GM10248 (cell line): ENCODE measurements at regions not wholly inside any gene's neighbourhood (a gene's known extent, or its start where the extent isn't known, plus 50 kb on each side); places are given as distances from the start of the nearest gene placed in this dataset.

Experiments used
- CTCF ChIA-PET: fragments of 300-600 bp; sonication (Branson Sonifier 250); formaldehyde crosslinking; extraction: SDS; loops from one replicate; lab custom pipeline; 2021; ENCODE audit warnings: antibody characterized with exemption; lab: Yijun Ruan, JAX
- POLR2A ChIA-PET: fragments of 350-650 bp; sonication (Branson Sonifier 250); formaldehyde crosslinking; extraction: SDS; loops from one replicate; lab custom pipeline; 2020; ENCODE audit warnings: antibody characterized with exemption; lab: Yijun Ruan, JAX
- DNase-seq: peaks from one replicate; pipeline ENCODE4 v3.0.0; 2012; ENCODE audit errors: extremely low spot score
- CTCF ChIP-seq: IDR thresholded peaks from 2 replicates; pipeline ENCODE4 v1.5.1; 2012; ENCODE audit warnings: mild to moderate bottlenecking, low read depth; ENCODE audit errors: extremely low read depth, missing control alignments, control extremely low read depth

- ChIA-PET POLR2A (no interaction called here), CTCF (no interaction called here)
- no peak for TF ChIP-seq CTCF
- no peak for DNase-seq
These were observed 51.9 kb upstream of the TBL1XR1 start for GRCh38 chr3:177249203-177249602.

- TF ChIP-seq CTCF = no peak
- POLR2A ChIA-PET = no interaction called here
- CTCF ChIA-PET = interaction anchor here (0.8 to 1.1 kb wide), 3 partner anchors 9 to 288 kb away, joined by 3 read pairs; no protein-coding TSS in a partner anchor
- no peak for DNase-seq
These were observed 52.9 kb upstream of the TBL1XR1 start for GRCh38 chr3:177250151-177250550.

GRCh38 chr3:177251755-177252154 is 54.5 kb upstream of the TBL1XR1 start:
- POLR2A ChIA-PET = no interaction called here
- CTCF ChIA-PET = interaction anchor here (2.3 kb wide), 1 partner anchor 9 kb away, joined by 5 read pairs; no protein-coding TSS in a partner anchor
- no peak for TF ChIP-seq CTCF
- no peak for DNase-seq

GRCh38 chr3:177257006-177257405 is 59.7 kb upstream of the TBL1XR1 start:
- POLR2A ChIA-PET = no interaction called here
- TF ChIP-seq CTCF = no peak
- CTCF ChIA-PET = interaction anchor here (0.8 to 1.6 kb wide), 3 partner anchors 13 to 43 kb away, joined by 3 read pairs; no protein-coding TSS in a partner anchor
- no peak for DNase-seq

GRCh38 chr3:177257625-177258024 is 60.3 kb upstream of the TBL1XR1 start:
- DNase-seq = no peak
- TF ChIP-seq CTCF = no peak
- ChIA-PET CTCF (interaction anchor here (1.0 to 1.6 kb wide), 2 partner anchors 13 to 30 kb away, joined by 3 read pairs; no protein-coding TSS in a partner anchor), POLR2A (no interaction called here)

GRCh38 chr3:177262396-177262795 is 65.1 kb upstream of the TBL1XR1 start:
- ChIA-PET POLR2A (no interaction called here), CTCF (no interaction called here)
- no peak for DNase-seq
- no peak for TF ChIP-seq CTCF
